ENCODE measurements at regions not wholly inside any gene's neighbourhood (a gene's known extent, or its start where the extent isn't known, plus 50 kb on each side); places are given as distances from the start of the nearest gene placed in this dataset.

DNA sequence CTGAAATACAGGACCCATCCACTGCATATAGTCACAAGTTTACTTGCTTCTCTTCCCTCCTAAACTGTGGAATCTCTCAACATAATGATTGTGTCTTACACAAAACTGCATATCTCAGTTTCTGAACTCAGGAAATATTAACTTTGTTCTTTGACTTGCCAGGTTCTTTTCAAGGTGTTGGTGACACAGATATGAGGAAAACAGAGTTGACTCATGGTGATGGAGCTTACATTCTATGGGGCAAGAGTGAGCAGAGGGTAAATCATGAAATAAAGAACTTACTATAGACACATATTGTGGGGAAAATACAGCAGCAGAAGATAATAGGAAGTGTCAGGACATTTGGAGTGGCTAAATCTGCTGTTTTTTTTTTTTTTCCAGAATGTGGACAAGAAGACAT is 72.5 kb upstream of the IGFBP3 start:
- no peak for DNase-seq (ENCODE audit: low read depth)
- no peak overlapping the region for H3K4me3 ChIP-seq (ENCODE audit: low read depth, low read length)
- TF ChIP-seq, protein P1, sequence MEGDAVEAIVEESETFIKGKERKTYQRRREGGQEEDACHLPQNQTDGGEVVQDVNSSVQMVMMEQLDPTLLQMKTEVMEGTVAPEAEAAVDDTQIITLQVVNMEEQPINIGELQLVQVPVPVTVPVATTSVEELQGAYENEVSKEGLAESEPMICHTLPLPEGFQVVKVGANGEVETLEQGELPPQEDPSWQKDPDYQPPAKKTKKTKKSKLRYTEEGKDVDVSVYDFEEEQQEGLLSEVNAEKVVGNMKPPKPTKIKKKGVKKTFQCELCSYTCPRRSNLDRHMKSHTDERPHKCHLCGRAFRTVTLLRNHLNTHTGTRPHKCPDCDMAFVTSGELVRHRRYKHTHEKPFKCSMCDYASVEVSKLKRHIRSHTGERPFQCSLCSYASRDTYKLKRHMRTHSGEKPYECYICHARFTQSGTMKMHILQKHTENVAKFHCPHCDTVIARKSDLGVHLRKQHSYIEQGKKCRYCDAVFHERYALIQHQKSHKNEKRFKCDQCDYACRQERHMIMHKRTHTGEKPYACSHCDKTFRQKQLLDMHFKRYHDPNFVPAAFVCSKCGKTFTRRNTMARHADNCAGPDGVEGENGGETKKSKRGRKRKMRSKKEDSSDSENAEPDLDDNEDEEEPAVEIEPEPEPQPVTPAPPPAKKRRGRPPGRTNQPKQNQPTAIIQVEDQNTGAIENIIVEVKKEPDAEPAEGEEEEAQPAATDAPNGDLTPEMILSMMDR (conservative IDR thresholded peaks at IDR 0.05; ENCODE audit: low read depth, low read length) = no peak

DNA sequence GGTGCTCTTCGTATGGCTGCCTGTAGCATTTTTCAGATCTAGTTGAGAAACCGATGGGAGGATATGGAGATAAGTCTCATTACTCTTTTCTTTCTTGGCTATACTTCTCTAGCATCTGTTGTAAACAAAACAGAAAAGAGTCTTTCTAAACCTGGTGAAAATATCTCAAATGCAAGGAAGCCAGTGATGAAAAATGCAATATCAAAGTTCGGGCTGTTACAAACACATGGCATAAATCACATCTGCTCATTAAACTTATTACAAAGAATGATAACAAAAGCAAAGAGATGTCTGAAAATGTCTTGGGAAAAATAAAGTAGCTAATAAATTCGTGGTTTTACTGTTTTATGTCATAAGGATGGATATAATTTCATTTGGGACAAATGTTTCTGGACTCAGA is 71.8 kb upstream of the IGFBP3 start:
- no peak for DNase-seq (ENCODE audit: low read depth)
- H3K4me3 ChIP-seq (ENCODE audit: low read depth, low read length) = no peak overlapping the region
- TF ChIP-seq, protein P1 (conservative IDR thresholded peaks at IDR 0.05; ENCODE audit: low read depth, low read length) = no peak

DNA sequence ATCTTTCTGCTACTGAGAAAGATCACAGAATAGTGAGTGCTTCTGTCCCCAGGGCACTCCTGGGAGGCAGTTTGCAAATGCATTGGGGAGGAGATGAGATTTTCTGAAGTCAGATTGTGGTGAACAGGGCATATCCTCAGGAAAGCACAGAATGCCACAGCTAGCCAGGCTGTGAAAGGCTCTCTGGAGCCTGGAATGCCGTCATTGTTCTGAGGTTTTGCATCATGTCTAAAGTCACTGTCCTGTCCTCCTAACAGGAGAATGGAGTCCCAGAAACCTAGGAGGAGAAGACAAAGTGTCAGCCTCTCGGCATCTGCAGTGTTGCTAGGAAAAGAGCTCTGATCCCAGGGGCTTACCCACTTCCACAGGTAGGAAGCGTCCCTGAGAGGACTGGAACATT is 69.2 kb upstream of the IGFBP3 start:
- TF ChIP-seq, protein P1 (conservative IDR thresholded peaks at IDR 0.05; ENCODE audit: low read depth, low read length) = no peak

DNA sequence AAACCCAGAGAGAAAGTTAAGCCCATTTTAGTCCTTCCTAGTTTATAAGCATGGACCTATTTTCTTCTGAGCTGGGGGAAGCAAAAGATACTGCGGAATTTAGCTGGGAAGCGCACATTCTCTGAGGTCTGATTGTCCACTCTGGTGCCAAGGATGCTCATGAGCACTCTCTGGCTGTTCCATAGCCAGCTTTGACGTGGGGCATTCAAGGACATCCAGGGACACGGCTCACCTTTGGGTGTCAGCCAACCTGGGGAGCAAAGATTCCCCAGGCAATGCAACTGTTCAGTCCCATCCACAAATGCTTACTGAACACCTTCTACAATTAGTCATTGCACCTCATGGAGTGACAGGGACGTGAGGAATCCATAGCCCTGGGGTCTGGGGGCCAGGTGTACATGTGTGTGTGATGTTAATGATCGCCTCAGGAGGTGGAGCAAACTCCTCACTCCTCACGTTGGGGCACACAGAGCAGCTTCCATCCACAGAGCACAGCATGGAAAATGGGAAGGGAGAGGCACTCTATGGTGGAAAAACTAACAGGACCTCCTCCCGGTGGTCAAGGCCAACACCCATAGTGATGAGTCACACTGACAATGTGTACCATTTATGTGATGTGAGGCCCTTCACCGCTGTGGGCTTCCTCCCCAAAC is 67.5 kb upstream of the IGFBP3 start:
- TF ChIP-seq, protein P1 (conservative IDR thresholded peaks at IDR 0.05; ENCODE audit: low read depth, low read length) = no peak
- DNase-seq (ENCODE audit: low read depth) = no peak
- H3K4me3 ChIP-seq (ENCODE audit: low read depth, low read length) = no peak overlapping the region

More for the DNA sequence above, 69.2 kb upstream of the IGFBP3 start:
- H3K4me3 ChIP-seq (ENCODE audit: low read depth, low read length) = no peak overlapping the region
- no peak for DNase-seq (ENCODE audit: low read depth)

DNA sequence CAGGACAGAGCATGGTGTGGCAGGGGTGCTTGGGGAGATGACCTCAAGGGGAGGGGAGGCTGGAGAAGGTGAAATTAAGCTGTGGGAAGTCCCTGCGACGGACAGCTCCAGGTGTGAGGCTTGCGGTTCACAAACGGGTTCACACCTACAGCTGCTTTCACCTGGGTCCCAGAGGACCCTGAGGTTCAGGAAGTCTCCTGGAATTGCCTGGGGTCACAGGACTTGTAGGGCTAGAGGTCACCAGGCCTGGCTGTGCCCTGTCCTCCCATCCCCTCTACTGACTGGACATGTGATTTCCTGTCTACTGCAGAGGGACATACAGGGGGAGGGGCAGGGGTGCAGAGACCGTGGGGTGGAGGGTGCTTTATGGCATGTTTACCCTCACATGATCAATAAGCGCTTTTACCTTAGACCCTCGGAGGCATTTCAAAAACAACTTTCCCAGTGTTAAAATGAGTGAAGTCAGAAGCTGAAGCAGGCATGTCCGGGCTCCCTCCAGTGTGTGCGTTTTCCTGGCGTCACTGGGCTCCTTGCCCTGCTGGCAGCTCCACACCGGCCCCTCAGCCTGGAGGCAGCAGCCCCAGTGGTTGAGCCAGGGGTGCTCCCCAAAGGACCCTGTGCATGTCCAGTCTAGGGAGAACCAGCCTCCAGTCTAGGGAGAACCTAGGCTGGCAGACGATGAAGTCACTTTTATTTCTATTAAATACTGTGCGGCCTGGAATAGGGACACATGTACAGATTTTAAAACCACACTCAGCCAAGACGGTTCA is 66.6 kb upstream of the IGFBP3 start:
- H3K4me3 ChIP-seq (ENCODE audit: low read depth, low read length) = no peak overlapping the region
- no peak for DNase-seq (ENCODE audit: low read depth)
- TF ChIP-seq, protein P1 (conservative IDR thresholded peaks at IDR 0.05; ENCODE audit: low read depth, low read length) = no peak

DNA sequence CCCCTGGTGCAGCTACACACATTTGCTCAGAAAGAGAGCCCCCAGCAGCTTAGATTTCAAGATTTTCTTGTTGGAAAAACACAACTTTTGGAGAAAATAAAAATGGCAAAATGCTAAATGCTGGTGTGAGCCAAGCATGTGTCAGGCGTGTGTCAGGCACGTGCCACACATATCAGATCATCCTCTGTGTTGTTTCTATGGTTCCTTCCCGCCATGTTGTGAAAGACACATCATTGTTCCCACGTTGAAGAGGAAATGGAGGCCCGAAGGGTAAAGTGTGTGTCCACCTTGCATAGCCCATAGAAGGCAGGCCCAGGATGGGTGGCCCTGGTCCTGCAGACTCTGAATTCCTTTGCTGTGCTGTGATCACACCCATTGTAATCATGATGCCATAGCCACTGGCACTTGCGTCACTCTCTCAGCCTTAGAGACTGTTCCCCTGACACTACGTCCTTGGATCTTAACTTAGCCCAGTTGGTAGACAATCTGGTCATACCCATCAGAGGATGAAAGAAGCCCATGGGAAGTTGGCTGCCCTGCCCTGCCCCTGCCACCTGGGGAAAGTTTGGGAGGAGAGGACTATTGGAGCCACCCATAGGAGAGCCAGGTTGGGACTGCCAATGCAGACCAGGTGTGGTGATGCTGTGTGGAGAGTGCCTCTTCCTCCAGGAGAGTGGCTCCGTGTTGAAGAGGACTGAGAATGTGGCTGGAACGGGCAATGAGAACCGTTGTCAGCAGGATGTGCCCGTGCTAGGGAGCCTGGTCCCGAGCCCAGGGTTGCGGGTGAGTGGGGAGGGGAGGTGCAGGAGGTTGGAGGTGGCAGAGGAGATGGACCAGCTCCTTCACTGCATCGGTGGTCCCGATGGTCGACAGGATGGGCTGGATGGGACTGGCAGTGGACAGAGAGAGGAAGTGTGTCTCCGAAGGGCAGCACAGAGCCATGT is 65.6 kb upstream of the IGFBP3 start:
- H3K4me3 ChIP-seq (ENCODE audit: low read depth, low read length) = no peak overlapping the region
- TF ChIP-seq, protein P1 (conservative IDR thresholded peaks at IDR 0.05; ENCODE audit: low read depth, low read length) = no peak
- no peak for DNase-seq (ENCODE audit: low read depth)
